ENCODE measurements at regions not wholly inside any gene's neighbourhood (a gene's known extent, or its start where the extent isn't known, plus 50 kb on each side); places are given as distances from the start of the nearest gene placed in this dataset.
"Not testable (repeated sequence)": the region's sequence is repeated elsewhere in the genome, so short reads cannot be mapped to it uniquely, and the experiment has no call there.

GRCh38 chr18:22783662-22784076 is 149.5 kb upstream of the RBBP8 start:
- in situ Hi-C loops (cut with MboI; ENCODE audit: low sequenced_read_pairs), result no loop called here

GRCh38 chr18:22789052-22789451 is 144.1 kb upstream of the RBBP8 start:
- in situ Hi-C loops (cut with MboI; ENCODE audit: low sequenced_read_pairs), result no loop called here

GRCh38 chr18:22789600-22789999 is 143.5 kb upstream of the RBBP8 start:
- in situ Hi-C loops (cut with MboI; ENCODE audit: low sequenced_read_pairs), result no loop called here

- in situ Hi-C loops (cut with MboI; ENCODE audit: low sequenced_read_pairs), result no loop called here
Measured at GRCh38 chr18:22790545-22791309, 142.4 kb upstream of the RBBP8 start.

GRCh38 chr18:22791310-22791610 is 141.9 kb upstream of the RBBP8 start:
- in situ Hi-C loops (cut with MboI; ENCODE audit: low sequenced_read_pairs), result no loop called here

- in situ Hi-C loops (cut with MboI; ENCODE audit: low sequenced_read_pairs), result no loop called here
Measured at GRCh38 chr18:22796113-22796512, 137.0 kb upstream of the RBBP8 start.

- in situ Hi-C loops (cut with MboI; ENCODE audit: low sequenced_read_pairs), result loop anchor here (25.0 kb wide), 2 partner anchors 187 to 612 kb away; no protein-coding TSS in a partner anchor
Measured at GRCh38 chr18:22800551-22800951, 132.6 kb upstream of the RBBP8 start.

- in situ Hi-C loops (cut with MboI; ENCODE audit: low sequenced_read_pairs), result loop anchor here (25.0 kb wide), 2 partner anchors 174 to 599 kb away; no protein-coding TSS in a partner anchor
Measured at GRCh38 chr18:22813648-22814328, 119.3 kb upstream of the RBBP8 start.

GRCh38 chr18:22814329-22814703 is 118.8 kb upstream of the RBBP8 start:
- in situ Hi-C loops (cut with MboI; ENCODE audit: low sequenced_read_pairs), result loop anchor here (25.0 kb wide), 2 partner anchors 173 to 598 kb away; no protein-coding TSS in a partner anchor

- in situ Hi-C loops (cut with MboI; ENCODE audit: low sequenced_read_pairs), result loop anchor here (25.0 kb wide), 2 partner anchors 171 to 596 kb away; no protein-coding TSS in a partner anchor
Measured at GRCh38 chr18:22816266-22817176, 116.6 kb upstream of the RBBP8 start.

- in situ Hi-C loops (cut with MboI; ENCODE audit: low sequenced_read_pairs), result loop anchor here (25.0 kb wide), 2 partner anchors 169 to 594 kb away; no protein-coding TSS in a partner anchor
Measured at GRCh38 chr18:22817844-22818243, 115.3 kb upstream of the RBBP8 start.

GRCh38 chr18:22822024-22822423 is 111.1 kb upstream of the RBBP8 start:
- in situ Hi-C loops (cut with MboI; ENCODE audit: low sequenced_read_pairs), result loop anchor here (25.0 kb wide), 2 partner anchors 165 to 590 kb away; no protein-coding TSS in a partner anchor

GRCh38 chr18:22822841-22823508 is 110.2 kb upstream of the RBBP8 start:
- in situ Hi-C loops (cut with MboI; ENCODE audit: low sequenced_read_pairs), result loop anchor here (25.0 kb wide), 2 partner anchors 164 to 589 kb away; no protein-coding TSS in a partner anchor

- in situ Hi-C loops (cut with MboI; ENCODE audit: low sequenced_read_pairs), result no loop called here
Measured at GRCh38 chr18:22826726-22827125, 106.4 kb upstream of the RBBP8 start.

GRCh38 chr18:22827216-22827615 is 105.9 kb upstream of the RBBP8 start:
- in situ Hi-C loops (cut with MboI; ENCODE audit: low sequenced_read_pairs), result no loop called here

GRCh38 chr18:22827741-22828140 is 105.4 kb upstream of the RBBP8 start:
- in situ Hi-C loops (cut with MboI; ENCODE audit: low sequenced_read_pairs), result no loop called here

- in situ Hi-C loops (cut with MboI; ENCODE audit: low sequenced_read_pairs), result no loop called here
Measured at GRCh38 chr18:22828171-22828570, 105.0 kb upstream of the RBBP8 start.

GRCh38 chr18:22828583-22828982 is 104.5 kb upstream of the RBBP8 start:
- in situ Hi-C loops (cut with MboI; ENCODE audit: low sequenced_read_pairs), result not testable (repeated sequence)

- in situ Hi-C loops (cut with MboI; ENCODE audit: low sequenced_read_pairs), result no loop called here
Measured at GRCh38 chr18:22829781-22830180, 103.3 kb upstream of the RBBP8 start.

GRCh38 chr18:22830511-22830910 is 102.6 kb upstream of the RBBP8 start:
- in situ Hi-C loops (cut with MboI; ENCODE audit: low sequenced_read_pairs), result no loop called here
